DND-41 (cell line): ENCODE measurements at regions not wholly inside any gene's neighbourhood (a gene's known extent, or its start where the extent isn't known, plus 50 kb on each side); places are given as distances from the start of the nearest gene placed in this dataset.

Experiments used
- CTCF ChIP-seq: IDR thresholded peaks from 2 replicates; pipeline ENCODE4 v1.5.1; 2012; ENCODE audit warnings: borderline replicate concordance, low read length, moderate library complexity, mild to moderate bottlenecking; ENCODE audit not compliant: poor library complexity, severe bottlenecking; ENCODE audit errors: extremely low read depth
- EZH2 ChIP-seq: IDR thresholded peaks from 3 replicates; pipeline ENCODE4 v1.6.1; 2012; ENCODE audit warnings: borderline replicate concordance, low read depth, mild to moderate bottlenecking, moderate library complexity, low read length, inconsistent platforms; ENCODE audit not compliant: severe bottlenecking

GRCh38 chr12:19802915-19803314 is 363.6 kb downstream of the AEBP2 start:
- no peak for TF ChIP-seq CTCF
- TF ChIP-seq EZH2, result no peak
